ENCODE measurements at regions not wholly inside any gene's neighbourhood (a gene's known extent, or its start where the extent isn't known, plus 50 kb on each side); places are given as distances from the start of the nearest gene placed in this dataset.

DNA sequence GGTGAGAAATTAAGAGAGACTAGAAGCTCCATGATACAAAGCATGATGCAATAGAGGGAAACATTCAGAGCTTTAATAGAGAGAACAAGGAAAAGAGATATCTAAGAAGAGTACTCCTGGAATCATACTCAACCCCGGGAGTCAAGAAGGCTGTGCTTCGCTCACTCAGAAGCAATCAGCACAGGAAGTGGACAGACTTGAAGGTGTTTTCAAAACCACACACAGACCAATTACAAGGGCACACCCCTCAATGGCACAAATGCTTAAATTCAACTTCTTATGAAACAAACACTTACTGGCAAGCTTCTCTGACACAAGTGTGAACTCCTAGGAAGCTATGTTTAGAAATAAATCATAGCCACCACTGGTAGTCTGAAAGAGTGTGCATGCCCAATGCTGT lies 462.3 kb downstream of the GABRG2 start:
- Histone ChIP-seq H2AFZ (ENCODE audit: low read depth, low read length) (no peak overlapping the region), H3K4me1 (ENCODE audit: control insufficient read depth, insufficient read depth, low read depth, low read length) (no peaks in the 10 kb centered on the region), H2AK5ac (ENCODE audit: low read length, severe bottlenecking) (no peak overlapping the region), H3K27me3 (ENCODE audit: control insufficient read depth in 1 of 2, insufficient read depth in 1 of 2, low read length in 2 of 2) (no peaks in the 10 kb centered on the region), H2BK5ac (ENCODE audit: low read depth, low read length, poor library complexity, severe bottlenecking) (no peak overlapping the region), H2BK12ac (ENCODE audit: low read length in 2 of 2) (no peak overlapping the region), H3K4me2 (ENCODE audit: low read length, poor library complexity, severe bottlenecking) (no peak overlapping the region), H3K4me3 (ENCODE audit: insufficient read depth in 1 of 2, low read depth in 1 of 2, low read length in 2 of 2) (no peak overlapping the region), H3K9ac (ENCODE audit: low read length) (no peak overlapping the region), H4K8ac (ENCODE audit: low read length) (no peak overlapping the region), H3K36me3 (ENCODE audit: control insufficient read depth in 1 of 2, insufficient read depth in 2 of 2, low read depth in 1 of 2, low read length in 2 of 2) (no peaks in the 10 kb centered on the region), H3K27ac (ENCODE audit: low read length, poor library complexity, severe bottlenecking) (no peak overlapping the region), H2BK120ac (ENCODE audit: low read depth, low read length) (no peak overlapping the region), H3K4ac (ENCODE audit: low read depth in 1 of 2, low read length in 2 of 2) (no peak overlapping the region), H3K18ac (ENCODE audit: low read depth in 1 of 2, low read length in 2 of 2) (no peak overlapping the region), H3K79me1 (replicated peaks; ENCODE audit: low read length, poor library complexity, severe bottlenecking) (no peaks in the 10 kb centered on the region), H2BK15ac (ENCODE audit: low read depth, poor library complexity, severe bottlenecking) (no peak overlapping the region), H3K14ac (ENCODE audit: low read length in 2 of 2) (no peak overlapping the region), H4K91ac (ENCODE audit: low read length) (no peak overlapping the region), H3K9me3 (ENCODE audit: control insufficient read depth, low read length) (peaks cover 41% of the 10 kb centered on the region), H3K23ac (ENCODE audit: low read length in 2 of 2) (no peak overlapping the region)
- DNase-seq = no peak
- whole genome bisulfite sequencing = 83% methylated on average over 2 of the region's 2 CpGs

DNA sequence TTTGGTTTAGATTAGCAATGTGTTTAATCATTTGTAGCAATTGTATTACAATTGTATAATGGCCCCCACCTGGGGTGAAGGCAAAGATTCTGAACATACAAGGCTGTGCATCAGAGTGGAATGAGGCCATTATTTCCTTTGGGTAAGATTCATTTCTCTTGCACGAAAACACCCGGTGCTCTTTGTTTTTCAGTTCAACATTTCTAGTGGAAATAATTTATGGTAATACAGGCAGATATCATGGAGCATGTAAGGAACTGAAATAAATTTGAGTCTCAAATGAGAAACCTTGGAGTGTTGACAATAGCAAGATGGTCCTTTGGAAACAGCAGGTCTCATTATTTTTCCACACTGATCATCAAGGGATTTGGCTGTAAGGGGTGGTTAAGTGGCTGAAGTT lies 475.9 kb downstream of the GABRG2 start:
- DNase-seq = no peak
- Histone ChIP-seq H2AFZ (ENCODE audit: low read depth, low read length) (no peak overlapping the region), H3K79me1 (replicated peaks; ENCODE audit: low read length, poor library complexity, severe bottlenecking) (no peaks in the 10 kb centered on the region), H3K9me3 (ENCODE audit: control insufficient read depth, low read length) (peaks cover 14% of the 10 kb centered on the region), H3K36me3 (ENCODE audit: control insufficient read depth in 1 of 2, insufficient read depth in 2 of 2, low read depth in 1 of 2, low read length in 2 of 2) (no peaks in the 10 kb centered on the region), H4K91ac (ENCODE audit: low read length) (no peak overlapping the region), H3K18ac (ENCODE audit: low read depth in 1 of 2, low read length in 2 of 2) (no peak overlapping the region), H3K23ac (ENCODE audit: low read length in 2 of 2) (no peak overlapping the region), H3K27me3 (ENCODE audit: control insufficient read depth in 1 of 2, insufficient read depth in 1 of 2, low read length in 2 of 2) (no peaks in the 10 kb centered on the region), H3K14ac (ENCODE audit: low read length in 2 of 2) (no peak overlapping the region), H2BK15ac (ENCODE audit: low read depth, poor library complexity, severe bottlenecking) (no peak overlapping the region), H4K8ac (ENCODE audit: low read length) (no peak overlapping the region), H3K9ac (ENCODE audit: low read length) (no peak overlapping the region), H3K4me1 (ENCODE audit: control insufficient read depth, insufficient read depth, low read depth, low read length) (no peaks in the 10 kb centered on the region), H2AK5ac (ENCODE audit: low read length, severe bottlenecking) (no peak overlapping the region), H3K4ac (ENCODE audit: low read depth in 1 of 2, low read length in 2 of 2) (no peak overlapping the region), H3K4me3 (ENCODE audit: insufficient read depth in 1 of 2, low read depth in 1 of 2, low read length in 2 of 2) (no peak overlapping the region), H2BK120ac (ENCODE audit: low read depth, low read length) (no peak overlapping the region), H3K27ac (ENCODE audit: low read length, poor library complexity, severe bottlenecking) (no peak overlapping the region), H2BK12ac (ENCODE audit: low read length in 2 of 2) (no peak overlapping the region), H3K4me2 (ENCODE audit: low read length, poor library complexity, severe bottlenecking) (no peak overlapping the region), H2BK5ac (ENCODE audit: low read depth, low read length, poor library complexity, severe bottlenecking) (no peak overlapping the region)
- WGBS = 83% methylated on average over 2 of the region's 2 CpGs

DNA sequence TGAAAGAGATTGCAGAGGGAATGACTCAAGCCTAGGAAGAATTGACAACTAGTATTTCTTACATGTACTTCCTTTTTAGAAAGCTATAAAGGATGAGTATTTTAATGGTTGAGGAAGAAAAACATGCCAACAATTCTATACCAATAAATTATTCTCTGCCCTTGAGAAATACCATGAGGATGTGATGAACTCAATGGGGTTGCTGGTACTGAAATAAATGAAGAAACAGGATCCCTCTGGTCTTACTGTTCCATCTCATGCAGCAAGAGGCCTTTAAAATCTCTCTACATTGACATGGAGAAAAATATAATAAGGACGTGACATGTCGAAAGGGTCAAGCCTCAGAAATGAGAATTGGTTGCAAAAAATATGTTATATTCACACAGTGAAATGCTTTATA lies 477.3 kb downstream of the GABRG2 start:
- H3K4me1 ChIP-seq (ENCODE audit: control insufficient read depth, insufficient read depth, low read depth, low read length) = no peaks in the 10 kb centered on the region

DNA sequence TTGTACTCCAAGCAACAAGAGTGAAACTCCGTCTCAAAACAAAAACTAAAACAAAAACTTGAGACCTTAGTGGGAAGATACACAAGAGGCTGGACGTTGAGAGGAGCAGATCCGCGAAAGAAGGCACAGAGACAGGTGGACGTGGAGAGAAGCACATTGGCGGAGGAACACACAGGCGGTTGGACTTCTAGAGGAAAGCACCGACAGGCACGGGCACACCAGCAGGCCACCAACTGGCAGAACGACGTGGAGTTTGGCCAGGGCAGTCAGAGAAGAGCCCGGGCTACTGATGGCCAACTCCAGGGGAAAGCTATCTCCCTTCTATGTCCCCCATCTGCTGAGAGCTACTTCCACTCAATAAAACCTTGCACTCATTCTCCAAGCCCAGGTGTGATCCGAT lies 482.7 kb downstream of the GABRG2 start:
- Histone ChIP-seq H2BK15ac (ENCODE audit: low read depth, poor library complexity, severe bottlenecking) (no peak overlapping the region), H3K79me1 (replicated peaks; ENCODE audit: low read length, poor library complexity, severe bottlenecking) (no peaks in the 10 kb centered on the region), H3K9me3 (ENCODE audit: control insufficient read depth, low read length) (peaks cover 18% of the 10 kb centered on the region), H3K9ac (ENCODE audit: low read length) (no peak overlapping the region), H2BK120ac (ENCODE audit: low read depth, low read length) (no peak overlapping the region), H3K14ac (ENCODE audit: low read length in 2 of 2) (no peak overlapping the region), H2BK12ac (ENCODE audit: low read length in 2 of 2) (no peak overlapping the region), H3K23ac (ENCODE audit: low read length in 2 of 2) (no peak overlapping the region), H3K4me1 (ENCODE audit: control insufficient read depth, insufficient read depth, low read depth, low read length) (no peaks in the 10 kb centered on the region), H3K27ac (ENCODE audit: low read length, poor library complexity, severe bottlenecking) (no peak overlapping the region), H3K18ac (ENCODE audit: low read depth in 1 of 2, low read length in 2 of 2) (no peak overlapping the region), H4K91ac (ENCODE audit: low read length) (no peak overlapping the region), H3K4me3 (ENCODE audit: insufficient read depth in 1 of 2, low read depth in 1 of 2, low read length in 2 of 2) (no peak overlapping the region), H2AFZ (ENCODE audit: low read depth, low read length) (no peak overlapping the region), H3K36me3 (ENCODE audit: control insufficient read depth in 1 of 2, insufficient read depth in 2 of 2, low read depth in 1 of 2, low read length in 2 of 2) (no peaks in the 10 kb centered on the region), H2BK5ac (ENCODE audit: low read depth, low read length, poor library complexity, severe bottlenecking) (no peak overlapping the region), H4K8ac (ENCODE audit: low read length) (no peak overlapping the region), H3K27me3 (ENCODE audit: control insufficient read depth in 1 of 2, insufficient read depth in 1 of 2, low read length in 2 of 2) (no peaks in the 10 kb centered on the region), H3K4me2 (ENCODE audit: low read length, poor library complexity, severe bottlenecking) (no peak overlapping the region), H3K4ac (ENCODE audit: low read depth in 1 of 2, low read length in 2 of 2) (no peak overlapping the region), H2AK5ac (ENCODE audit: low read length, severe bottlenecking) (no peak overlapping the region)
- no peak for DNase-seq
- WGBS = 87% methylated on average over 13 of the region's 13 CpGs

More for the DNA sequence above, 477.3 kb downstream of the GABRG2 start:
- no peak overlapping the region for H3K9ac ChIP-seq (ENCODE audit: low read length)
- H2BK12ac ChIP-seq (ENCODE audit: low read length in 2 of 2) = no peak overlapping the region
- H2BK5ac ChIP-seq (ENCODE audit: low read depth, low read length, poor library complexity, severe bottlenecking) = no peak overlapping the region
- no peak for DNase-seq
- H4K91ac ChIP-seq (ENCODE audit: low read length) = no peak overlapping the region
- no peak overlapping the region for H3K4me3 ChIP-seq (ENCODE audit: insufficient read depth in 1 of 2, low read depth in 1 of 2, low read length in 2 of 2)
- H3K4me2 ChIP-seq (ENCODE audit: low read length, poor library complexity, severe bottlenecking) = no peak overlapping the region
- H2AK5ac ChIP-seq (ENCODE audit: low read length, severe bottlenecking) = no peak overlapping the region
- no peak overlapping the region for H2BK120ac ChIP-seq (ENCODE audit: low read depth, low read length)
- H3K27me3 ChIP-seq (ENCODE audit: control insufficient read depth in 1 of 2, insufficient read depth in 1 of 2, low read length in 2 of 2) = no peaks in the 10 kb centered on the region
- no peak overlapping the region for H2BK15ac ChIP-seq (ENCODE audit: low read depth, poor library complexity, severe bottlenecking)
- no peaks in the 10 kb centered on the region for H3K79me1 ChIP-seq (replicated peaks; ENCODE audit: low read length, poor library complexity, severe bottlenecking)
- H3K27ac ChIP-seq (ENCODE audit: low read length, poor library complexity, severe bottlenecking) = no peak overlapping the region
- no peak overlapping the region for H3K18ac ChIP-seq (ENCODE audit: low read depth in 1 of 2, low read length in 2 of 2)
- peaks cover 21% of the 10 kb centered on the region for H3K9me3 ChIP-seq (ENCODE audit: control insufficient read depth, low read length)
- H4K8ac ChIP-seq (ENCODE audit: low read length) = no peak overlapping the region
- H3K23ac ChIP-seq (ENCODE audit: low read length in 2 of 2) = no peak overlapping the region
- H3K14ac ChIP-seq (ENCODE audit: low read length in 2 of 2) = no peak overlapping the region
- no peak overlapping the region for H3K4ac ChIP-seq (ENCODE audit: low read depth in 1 of 2, low read length in 2 of 2)
- no CpG with 5 or more reads among the region's 2 CpGs for WGBS
- H3K36me3 ChIP-seq (ENCODE audit: control insufficient read depth in 1 of 2, insufficient read depth in 2 of 2, low read depth in 1 of 2, low read length in 2 of 2) = no peaks in the 10 kb centered on the region
- H2AFZ ChIP-seq (ENCODE audit: low read depth, low read length) = no peak overlapping the region
